Fibroblast of lung (primary cell): ENCODE measurements at regions not wholly inside any gene's neighbourhood (a gene's known extent, or its start where the extent isn't known, plus 50 kb on each side); places are given as distances from the start of the nearest gene placed in this dataset.

Experiments
- DNase-seq, 2 donors: peaks; one replicate each; pipeline versions ENCODE4 v3.0.0 to v3.0.0-alpha.2; 2010; ENCODE audit warnings: low read depth in 2 of 2
- H2AFZ ChIP-seq: 2 replicates; pipeline ENCODE4 v1.5.1; 2012; ENCODE audit warnings: low read length, control low read depth, inconsistent platforms
- H3K27ac ChIP-seq: 2 replicates; pipeline ENCODE4 v1.5.1; 2011; ENCODE audit warnings: low read length, control low read depth; ENCODE audit not compliant: insufficient read depth
- H3K27me3 ChIP-seq: 2 replicates; pipeline ENCODE4 v1.5.1; 2011; ENCODE audit warnings: mild to moderate bottlenecking, low read length; ENCODE audit not compliant: control insufficient read depth, insufficient read depth
- H3K36me3 ChIP-seq: 2 replicates; pipeline ENCODE4 v1.5.1; 2011; ENCODE audit warnings: low read length; ENCODE audit not compliant: control insufficient read depth, insufficient read depth
- H3K4me1 ChIP-seq: 2 replicates; pipeline ENCODE4 v1.5.1; 2011; ENCODE audit warnings: low read length; ENCODE audit not compliant: control insufficient read depth, insufficient read depth; ENCODE audit errors: extremely low read depth
- H3K4me2 ChIP-seq: 2 replicates; pipeline ENCODE4 v1.5.1; 2011; ENCODE audit warnings: low read length, control low read depth; ENCODE audit not compliant: insufficient read depth; ENCODE audit errors: extremely low read depth
- H3K4me3 ChIP-seq, 4 experiments: fragments of 200-600 bp in 1 of 4; sonication (generic) in 1 of 4; replicated peaks in 1 of 4; 2 replicates each; pipeline ENCODE4 v1.5.1; 2011 to 2016; ENCODE audit warnings: low read length in 4 of 4, low read depth in 3 of 4, mild to moderate bottlenecking in 3 of 4, control low read depth in 2 of 4, inconsistent platforms in 1 of 4, mixed read lengths in 1 of 4; ENCODE audit not compliant: insufficient read depth in 1 of 4; ENCODE audit errors: control extremely low read depth in 1 of 4
- H3K79me2 ChIP-seq: 2 replicates; pipeline ENCODE4 v1.5.1; 2012; ENCODE audit warnings: mild to moderate bottlenecking, low read length, inconsistent platforms; ENCODE audit not compliant: control insufficient read depth, insufficient read depth
- H3K9ac ChIP-seq: 2 replicates; pipeline ENCODE4 v1.5.1; 2011; ENCODE audit warnings: mild to moderate bottlenecking, low read length, control low read depth; ENCODE audit not compliant: insufficient read depth
- H3K9me3 ChIP-seq: 2 replicates; pipeline ENCODE4 v1.5.1; 2012; ENCODE audit warnings: low read depth, low read length; ENCODE audit not compliant: control insufficient read depth, insufficient read depth
- H4K20me1 ChIP-seq: 2 replicates; pipeline ENCODE4 v1.5.1; 2011; ENCODE audit warnings: low read length; ENCODE audit not compliant: control insufficient read depth, insufficient read depth; ENCODE audit errors: extremely low read depth
- CTCF ChIP-seq, 2 donors: IDR thresholded peaks in 1 of 2; conservative IDR thresholded peaks in 1 of 2; 1 replicate in 1 of 2; 2 replicates in 1 of 2; pipeline ENCODE4 v1.5.1; 2011 to 2012; ENCODE audit warnings: low read length in 2 of 2, control low read depth in 1 of 2, inconsistent platforms in 1 of 2, low read depth in 1 of 2, mild to moderate bottlenecking in 1 of 2
- EZH2 ChIP-seq: IDR thresholded peaks from 2 replicates; pipeline ENCODE4 v1.5.1; 2012; ENCODE audit warnings: low read length, control low read depth, mild to moderate bottlenecking; ENCODE audit errors: missing control alignments

GRCh38 chr3:182729903-182730674, 63.2 kb upstream of the ATP11B start:
- Histone ChIP-seq H3K36me3 (no peaks in the 10 kb centered on the region), H3K27ac (no peak overlapping the region), H3K4me1 (no peaks in the 10 kb centered on the region), H4K20me1 (no peaks in the 10 kb centered on the region), H2AFZ (no peak overlapping the region), H3K27me3 (peaks cover 3% of the 10 kb centered on the region), H3K9ac (no peak overlapping the region), H3K4me3 (no peak overlapping the region), H3K9me3 (no peaks in the 10 kb centered on the region), H3K79me2 (no peaks in the 10 kb centered on the region), H3K4me2 (no peak overlapping the region)
- no peak for DNase-seq
- TF ChIP-seq CTCF (conservative IDR thresholded peaks at IDR 0.05 in 1 of 2, IDR thresholded peaks at IDR 0.05 in 1 of 2; ENCODE audit: low read depth in 1 of 2, low read length in 2 of 2): no peak
- no peak for TF ChIP-seq EZH2

GRCh38 chr3:182730675-182731042, 62.6 kb upstream of the ATP11B start:
- Histone ChIP-seq H3K36me3 (no peaks in the 10 kb centered on the region), H3K27me3 (peaks cover 3% of the 10 kb centered on the region), H3K27ac (no peak overlapping the region), H3K9ac (no peak overlapping the region), H3K4me3 (no peak overlapping the region), H3K79me2 (no peaks in the 10 kb centered on the region), H3K9me3 (no peaks in the 10 kb centered on the region), H3K4me2 (no peak overlapping the region), H3K4me1 (no peaks in the 10 kb centered on the region), H4K20me1 (no peaks in the 10 kb centered on the region), H2AFZ (no peak overlapping the region)
- DNase-seq: no peak
- TF ChIP-seq EZH2: no peak
- TF ChIP-seq CTCF (conservative IDR thresholded peaks at IDR 0.05 in 1 of 2, IDR thresholded peaks at IDR 0.05 in 1 of 2; ENCODE audit: low read depth in 1 of 2, low read length in 2 of 2): no peak

- no peak for DNase-seq
Measured at GRCh38 chr3:182731764-182732163, 61.5 kb upstream of the ATP11B start.

More at GRCh38 chr3:182731764-182732163, 61.5 kb upstream of the ATP11B start:
- Histone ChIP-seq H3K27ac (no peak overlapping the region), H3K4me1 (no peaks in the 10 kb centered on the region), H4K20me1 (no peaks in the 10 kb centered on the region), H3K36me3 (no peaks in the 10 kb centered on the region), H3K27me3 (peaks cover 3% of the 10 kb centered on the region), H3K9ac (no peak overlapping the region), H2AFZ (no peak overlapping the region), H3K4me2 (no peak overlapping the region), H3K4me3 (no peak overlapping the region), H3K9me3 (no peaks in the 10 kb centered on the region), H3K79me2 (no peaks in the 10 kb centered on the region)
- TF ChIP-seq EZH2: no peak
- TF ChIP-seq CTCF (conservative IDR thresholded peaks at IDR 0.05 in 1 of 2, IDR thresholded peaks at IDR 0.05 in 1 of 2; ENCODE audit: low read depth in 1 of 2, low read length in 2 of 2): no peak
